HL-60 (cell line): ENCODE measurements at regions not wholly inside any gene's neighbourhood (a gene's known extent, or its start where the extent isn't known, plus 50 kb on each side); places are given as distances from the start of the nearest gene placed in this dataset.

Source experiments
- DNase-seq, 2 experiments: peaks; one replicate each; pipeline ENCODE4 v3.0.0-alpha.2; 2010 to 2020; ENCODE audit warnings: low read depth in 1 of 2, low spot score in 1 of 2
- H3K27ac ChIP-seq: fragments of 250-450 bp; sonication (Bioruptor Pico); replicated peaks from 2 replicates; pipeline ENCODE4 v1.5.1; 2020; ENCODE audit warnings: mild to moderate bottlenecking, moderate library complexity
- H3K27me3 ChIP-seq: fragments of 250-450 bp; sonication (Bioruptor Pico); 2 replicates; pipeline ENCODE4 v1.5.1; 2021; ENCODE audit warnings: mild to moderate bottlenecking, moderate library complexity; ENCODE audit not compliant: insufficient read depth, poor library complexity, severe bottlenecking
- H3K4me3 ChIP-seq: replicated peaks from 2 replicates; pipeline ENCODE4 v1.5.1; 2011; ENCODE audit warnings: mild to moderate bottlenecking, control low read depth, low read length; ENCODE audit not compliant: insufficient read depth
- CTCF ChIP-seq: IDR thresholded peaks from one replicate; pipeline ENCODE4 v1.5.1; 2011; ENCODE audit warnings: low read length, control low read depth, inconsistent platforms; ENCODE audit not compliant: insufficient read depth
- GABPA ChIP-seq: IDR thresholded peaks from 2 replicates; pipeline ENCODE4 v1.6.1; 2012; ENCODE audit warnings: low read depth
- POLR2AphosphoS5 ChIP-seq: IDR thresholded peaks from 2 replicates; pipeline ENCODE4 v1.6.1; 2012; ENCODE audit warnings: low read depth
- REST ChIP-seq: IDR thresholded peaks from 2 replicates; pipeline ENCODE4 v1.6.1; 2012; ENCODE audit warnings: low read depth; ENCODE audit not compliant: insufficient replicate concordance
- SPI1 ChIP-seq: IDR thresholded peaks from 2 replicates; pipeline ENCODE4 v1.6.1; 2012; ENCODE audit warnings: low read depth, mild to moderate bottlenecking, borderline replicate concordance

DNA sequence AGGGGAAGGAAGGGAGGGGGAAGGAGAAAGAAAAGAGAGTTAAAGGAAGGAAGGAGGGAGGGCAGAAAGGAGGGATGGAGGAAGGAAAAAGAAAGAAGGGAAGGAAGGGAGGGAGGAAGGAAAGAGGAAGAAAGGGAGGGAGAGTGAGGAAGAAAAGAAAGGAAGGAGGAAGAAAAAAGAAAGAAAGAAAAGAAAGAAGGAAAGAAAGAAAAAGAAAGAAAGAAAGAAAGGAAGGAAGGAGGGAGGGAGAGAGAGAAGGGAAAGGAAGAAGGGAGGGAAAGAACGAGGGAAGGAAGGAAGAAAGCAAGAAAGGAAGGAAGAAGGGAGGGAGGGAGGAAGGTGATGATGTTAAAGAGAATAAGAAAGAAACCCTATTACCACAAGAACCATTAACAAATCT lies 150.6 kb downstream of the MXRA5 start:
- DNase-seq: no peak
- TF ChIP-seq REST (no peak), POLR2AphosphoS5 (no peak), SPI1 (no peak), CTCF (no peak), GABPA (no peak)
- H3K4me3 ChIP-seq: no peak overlapping the region
- H3K27ac ChIP-seq: no peak overlapping the region
- H3K27me3 ChIP-seq: no peaks in the 10 kb centered on the region

GRCh38 chrX:3192835-3193234 lies 151.6 kb downstream of the ARSF start:
- no peaks in the 10 kb centered on the region for H3K27me3 ChIP-seq
- no peak for TF ChIP-seq GABPA
- no peak for TF ChIP-seq REST
- no peak overlapping the region for H3K27ac ChIP-seq
- DNase-seq: no peak
- no peak overlapping the region for H3K4me3 ChIP-seq

DNA sequence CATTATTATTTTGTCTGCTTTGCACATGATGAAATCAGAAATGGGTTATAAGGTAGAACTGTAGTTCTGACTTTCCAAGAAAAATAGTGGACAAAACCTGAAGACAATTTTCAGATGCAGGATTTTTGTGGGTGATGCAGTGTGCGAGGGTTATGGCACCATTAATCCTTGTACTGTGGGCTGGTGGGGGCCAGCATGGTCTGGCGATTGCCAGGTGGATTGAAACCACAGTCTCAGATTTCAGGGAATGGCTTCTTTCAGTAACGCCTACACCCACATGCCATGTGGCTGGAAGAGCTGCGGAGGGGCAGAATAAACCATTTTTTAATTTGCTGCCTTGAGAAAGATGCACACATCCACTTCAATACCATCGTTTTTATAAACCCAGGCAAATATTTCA lies 150.5 kb downstream of the ARSF start:
- Histone ChIP-seq H3K27ac (no peak overlapping the region), H3K27me3 (no peaks in the 10 kb centered on the region), H3K4me3 (no peak overlapping the region)
- DNase-seq: no peak
- TF ChIP-seq POLR2AphosphoS5 (no peak), REST (no peak), GABPA (no peak), SPI1 (no peak), CTCF (no peak)

- TF ChIP-seq CTCF (no peak), SPI1 (no peak), POLR2AphosphoS5 (no peak), REST (no peak), GABPA (no peak)
- Histone ChIP-seq H3K27ac (no peak overlapping the region), H3K27me3 (no peaks in the 10 kb centered on the region), H3K4me3 (no peak overlapping the region)
- no peak for DNase-seq
These were observed 149.9 kb downstream of the ARSF start for GRCh38 chrX:3191201-3191600.
